Left ventricle myocardium superior (tissue), 1 donor: ENCODE measurements at regions not wholly inside any gene's neighbourhood (a gene's known extent, or its start where the extent isn't known, plus 50 kb on each side); places are given as distances from the start of the nearest gene placed in this dataset.

Experiments used
- ATAC-seq: fragments of 200-7000 bp; cut with Tn5 transposase; one replicate; pipeline ENCODE4 v1.9.1; 2020; ENCODE audit warnings: mild to moderate bottlenecking, moderate library complexity
- DNase-seq: peaks from one replicate; pipeline ENCODE4 v3.0.0-alpha.2; 2020
- intact Hi-C: fragments of 100-400 bp; cut with micrococcal nuclease; formaldehyde crosslinking; loops from one replicate; pipeline ENCODE4 v1.11.0; 2022
- donor health status: DM: no; HTN: yes; CAD: no; lungs with severe emphysema.

- DNase-seq: no peak
- intact Hi-C loops: no loop called here
- no peak for ATAC-seq
Measured at GRCh38 chr10:31139497-31139896, 107.8 kb upstream of the ZNF438 start.

- intact Hi-C loops: no loop called here
- no peak for ATAC-seq
- no peak for DNase-seq
Measured at GRCh38 chr10:31140716-31141115, 109.1 kb upstream of the ZNF438 start.

- DNase-seq (no peak), ATAC-seq (no peak)
- intact Hi-C loops: no loop called here
Measured at GRCh38 chr10:31142026-31142425, 110.4 kb upstream of the ZNF438 start.

GRCh38 chr10:31143331-31143935, 111.8 kb upstream of the ZNF438 start:
- DNase-seq (no peak), ATAC-seq (no peak)
- intact Hi-C loops: no loop called here

- DNase-seq (no peak), ATAC-seq (no peak)
- intact Hi-C loops: no loop called here
Measured at GRCh38 chr10:31145986-31146385, 114.3 kb upstream of the ZNF438 start.

GRCh38 chr10:31146491-31147209, 115.0 kb upstream of the ZNF438 start:
- DNase-seq: peak; percentile 68
- peak; percentile 86 for ATAC-seq
- intact Hi-C loops: no loop called here

- ATAC-seq (peak; percentile 57), DNase-seq (no peak)
- intact Hi-C loops: no loop called here
Measured at GRCh38 chr10:31147210-31147608, 115.5 kb upstream of the ZNF438 start.

GRCh38 chr10:31148951-31149350, 117.3 kb upstream of the ZNF438 start:
- no peak for DNase-seq
- intact Hi-C loops: no loop called here

GRCh38 chr10:31149835-31150512, 118.3 kb upstream of the ZNF438 start:
- no peak for DNase-seq
- intact Hi-C loops: no loop called here
- no peak for ATAC-seq

More at GRCh38 chr10:31148951-31149350, 117.3 kb upstream of the ZNF438 start:
- no peak for ATAC-seq

- ATAC-seq (no peak), DNase-seq (no peak)
- intact Hi-C loops: no loop called here
Measured at GRCh38 chr10:31151301-31151700, 119.6 kb upstream of the ZNF438 start.

- intact Hi-C loops: no loop called here
- DNase-seq: no peak
- peak; percentile 76 for ATAC-seq
Measured at GRCh38 chr10:31152421-31153135, 120.9 kb upstream of the ZNF438 start.

- intact Hi-C loops: no loop called here
- no peak for ATAC-seq
- no peak for DNase-seq
Measured at GRCh38 chr10:31153161-31153560, 121.5 kb upstream of the ZNF438 start.

- intact Hi-C loops: no loop called here
- ATAC-seq (no peak), DNase-seq (no peak)
Measured at GRCh38 chr10:31153692-31154091, 122.0 kb upstream of the ZNF438 start.

- intact Hi-C loops: no loop called here
- ATAC-seq (no peak), DNase-seq (no peak)
Measured at GRCh38 chr10:31154996-31155395, 123.3 kb upstream of the ZNF438 start.

- DNase-seq: peak; percentile 80
- intact Hi-C loops: no loop called here
Measured at GRCh38 chr10:31157123-31158010, 125.7 kb upstream of the ZNF438 start.

GRCh38 chr10:31158011-31158658, 126.5 kb upstream of the ZNF438 start:
- intact Hi-C loops: no loop called here
- DNase-seq (no peak), ATAC-seq (peak; percentile 71)

More at GRCh38 chr10:31157123-31158010, 125.7 kb upstream of the ZNF438 start:
- peak; percentile 94 for ATAC-seq

- DNase-seq: no peak
- intact Hi-C loops: no loop called here
Measured at GRCh38 chr10:31166606-31167005, 134.9 kb upstream of the ZNF438 start.

GRCh38 chr10:31170636-31171035, 139.0 kb upstream of the ZNF438 start:
- intact Hi-C loops: no loop called here
- ATAC-seq: no peak
- no peak for DNase-seq

More at GRCh38 chr10:31166606-31167005, 134.9 kb upstream of the ZNF438 start:
- no peak for ATAC-seq
